Nephron progenitor cell (in vitro differentiated cells): ENCODE measurements at regions not wholly inside any gene's neighbourhood (a gene's known extent, or its start where the extent isn't known, plus 50 kb on each side); places are given as distances from the start of the nearest gene placed in this dataset.

Experiments
- DNase-seq: peaks from one replicate; pipeline ENCODE4 v3.0.0; 2021
- H3K27ac Mint-ChIP-seq: 2 replicates; pipeline ENCODE4 v1.8.0; 2021; ENCODE audit warnings: mild to moderate bottlenecking, moderate library complexity, mixed read lengths
- H3K27me3 Mint-ChIP-seq: 2 replicates; pipeline ENCODE4 v1.8.0; 2021; ENCODE audit warnings: mild to moderate bottlenecking, low read depth, mixed read lengths; ENCODE audit not compliant: poor library complexity
- H3K36me3 Mint-ChIP-seq: 2 replicates; pipeline ENCODE4 v1.8.0; 2021; ENCODE audit warnings: low read depth, mixed read lengths
- H3K4me1 Mint-ChIP-seq: 2 replicates; pipeline ENCODE4 v1.8.0; 2021; ENCODE audit warnings: mixed read lengths
- H3K4me3 Mint-ChIP-seq: 2 replicates; pipeline ENCODE4 v1.8.0; 2021; ENCODE audit warnings: mild to moderate bottlenecking, moderate library complexity, mixed read lengths
- H3K9me3 Mint-ChIP-seq: 2 replicates; pipeline ENCODE4 v1.8.0; 2021; ENCODE audit warnings: mild to moderate bottlenecking, moderate library complexity, mixed read lengths
- CTCF ChIP-seq: fragments of 200-600 bp; sonication (generic); IDR thresholded peaks from 2 replicates; pipeline ENCODE4 v1.5.0; 2021; ENCODE audit warnings: antibody characterized with exemption

DNA sequence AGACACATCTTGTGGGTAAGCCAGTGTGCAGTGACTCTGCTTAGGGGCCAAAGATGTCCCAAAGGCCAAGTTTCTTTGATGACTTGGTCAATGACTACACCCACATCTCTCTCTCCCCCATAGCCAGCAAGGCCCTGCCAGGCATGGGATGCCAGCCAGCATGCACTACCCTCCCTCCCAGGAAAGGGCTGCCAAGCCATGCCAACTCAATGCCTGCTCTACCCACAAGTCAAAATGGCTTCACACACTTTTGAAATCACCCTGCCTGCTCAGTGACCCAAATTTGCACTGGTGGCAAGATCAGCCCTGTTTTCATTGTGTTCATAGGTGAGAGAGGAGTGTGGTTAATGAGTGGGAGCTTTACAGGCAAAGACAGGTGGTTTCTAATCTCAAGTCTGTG lies 112.5 kb downstream of the MATN1 start:
- no peaks in the 10 kb centered on the region for H3K9me3 Mint-ChIP-seq
- peaks cover 12% of the 10 kb centered on the region for H3K4me1 Mint-ChIP-seq
- no peak overlapping the region for H3K27ac Mint-ChIP-seq
- no peaks in the 10 kb centered on the region for H3K36me3 Mint-ChIP-seq
- H3K27me3 Mint-ChIP-seq, result peaks cover 40% of the 10 kb centered on the region
- no peak for TF ChIP-seq CTCF
- DNase-seq, result no peak
- no peak overlapping the region for H3K4me3 Mint-ChIP-seq

GRCh38 chr1:30609999-30610345 lies 113.4 kb downstream of the MATN1 start:
- H3K36me3 Mint-ChIP-seq, result no peaks in the 10 kb centered on the region
- H3K4me1 Mint-ChIP-seq, result peaks cover 17% of the 10 kb centered on the region
- DNase-seq, result no peak
- H3K27ac Mint-ChIP-seq, result no peak overlapping the region
- H3K9me3 Mint-ChIP-seq, result no peaks in the 10 kb centered on the region
- no peak for TF ChIP-seq CTCF
- H3K4me3 Mint-ChIP-seq, result no peak overlapping the region
- H3K27me3 Mint-ChIP-seq, result peaks cover 40% of the 10 kb centered on the region

GRCh38 chr1:30609336-30609998 lies 113.9 kb downstream of the MATN1 start:
- peaks cover 39% of the 10 kb centered on the region for H3K27me3 Mint-ChIP-seq
- peaks cover 17% of the 10 kb centered on the region for H3K4me1 Mint-ChIP-seq
- no peak for TF ChIP-seq CTCF
- DNase-seq, result no peak
- no peaks in the 10 kb centered on the region for H3K36me3 Mint-ChIP-seq
- H3K27ac Mint-ChIP-seq, result no peak overlapping the region
- H3K9me3 Mint-ChIP-seq, result no peaks in the 10 kb centered on the region
- H3K4me3 Mint-ChIP-seq, result no peak overlapping the region

DNA sequence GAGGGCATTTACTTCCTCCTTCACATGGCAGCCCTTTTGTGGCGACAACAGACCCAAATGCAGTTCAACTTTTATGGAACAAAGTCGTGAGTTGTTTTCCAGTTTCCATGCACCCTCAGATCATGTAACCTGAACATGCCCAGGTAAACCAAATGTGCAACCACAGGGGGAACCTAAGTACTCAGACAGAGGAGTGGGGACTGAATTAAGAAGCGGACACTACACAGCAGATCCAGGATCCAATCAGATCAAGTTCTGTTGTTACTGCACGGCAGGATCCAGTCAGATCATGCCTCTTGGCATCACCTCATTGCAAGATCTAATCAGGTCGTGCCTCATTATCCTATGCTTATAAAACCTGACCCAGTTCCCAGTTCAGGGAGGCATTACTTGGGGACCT lies 115.7 kb downstream of the MATN1 start:
- DNase-seq, result no peak
- Mint-ChIP-seq H3K4me1 (peaks cover 17% of the 10 kb centered on the region), H3K36me3 (no peaks in the 10 kb centered on the region), H3K27ac (no peak overlapping the region), H3K4me3 (no peak overlapping the region), H3K9me3 (no peaks in the 10 kb centered on the region), H3K27me3 (peaks cover 35% of the 10 kb centered on the region)
- TF ChIP-seq CTCF, result no peak

- Mint-ChIP-seq H3K27ac (no peak overlapping the region), H3K36me3 (no peaks in the 10 kb centered on the region), H3K4me3 (no peak overlapping the region), H3K9me3 (no peaks in the 10 kb centered on the region), H3K27me3 (peaks cover 35% of the 10 kb centered on the region), H3K4me1 (peaks cover 19% of the 10 kb centered on the region)
- DNase-seq, result no peak
- no peak for TF ChIP-seq CTCF
Observed at GRCh38 chr1:30606166-30606565, 117.2 kb downstream of the MATN1 start.

DNA sequence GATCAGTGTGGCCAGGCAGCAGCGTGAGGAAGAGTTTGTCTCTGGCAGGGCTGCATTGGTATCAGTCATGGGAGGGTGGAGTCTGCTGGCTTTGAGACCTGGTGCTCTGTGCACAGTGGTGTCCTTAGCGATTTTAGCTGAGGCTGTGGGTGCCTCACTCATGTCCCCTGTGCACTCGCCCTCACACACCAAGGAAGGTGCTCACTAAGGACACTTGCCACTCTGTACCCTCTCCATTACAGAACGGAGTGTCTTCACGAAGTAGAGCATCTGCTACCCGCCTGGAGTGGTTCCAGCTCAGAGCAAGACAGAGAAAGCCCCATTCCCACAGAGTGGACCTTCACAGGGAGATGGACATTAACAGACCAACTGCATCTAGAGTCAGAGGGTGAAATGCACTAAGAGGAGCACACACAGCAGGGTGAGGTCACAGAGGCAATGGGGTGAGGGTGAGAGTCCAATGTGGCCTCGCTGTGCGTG lies 117.9 kb downstream of the MATN1 start:
- H3K4me3 Mint-ChIP-seq, result no peak overlapping the region
- no peak for DNase-seq
- TF ChIP-seq CTCF, result no peak

More for the DNA sequence above, 117.9 kb downstream of the MATN1 start:
- H3K27ac Mint-ChIP-seq, result no peak overlapping the region
- no peaks in the 10 kb centered on the region for H3K36me3 Mint-ChIP-seq
- H3K9me3 Mint-ChIP-seq, result no peaks in the 10 kb centered on the region
- peaks cover 26% of the 10 kb centered on the region for H3K4me1 Mint-ChIP-seq
- H3K27me3 Mint-ChIP-seq, result peaks cover 30% of the 10 kb centered on the region
